ENCODE measurements at regions not wholly inside any gene's neighbourhood (a gene's known extent, or its start where the extent isn't known, plus 50 kb on each side); places are given as distances from the start of the nearest gene placed in this dataset.

GRCh38 chr4:92090887-92091286 is 212.9 kb upstream of the GRID2 start:
- CTCF ChIA-PET = no interaction called here
- no peak for DNase-seq
- Mint-ChIP-seq H3K4me1 (ENCODE audit: low read depth, unreplicated experiment) (no peaks in the 10 kb centered on the region), H3K27ac (ENCODE audit: unreplicated experiment) (no peak overlapping the region), H3K36me3 (ENCODE audit: insufficient read depth, unreplicated experiment) (no peaks in the 10 kb centered on the region), H3K9me3 (ENCODE audit: low read depth, unreplicated experiment) (peaks cover 2% of the 10 kb centered on the region), H3K4me3 (ENCODE audit: low read depth, unreplicated experiment) (no peak overlapping the region), H3K27me3 (ENCODE audit: unreplicated experiment) (no peaks in the 10 kb centered on the region)
- BruUV-seq (replicated peaks) = no TSS peak
- intact Hi-C loops (cut with micrococcal nuclease; ENCODE audit: unreplicated experiment) = no loop called here
- no peak for TF ChIP-seq CTCF (IDR thresholded peaks at IDR 0.05; ENCODE audit: unreplicated experiment)

- H3K9me3 Mint-ChIP-seq (ENCODE audit: low read depth, unreplicated experiment) = peaks cover 2% of the 10 kb centered on the region
- no peak for DNase-seq
- no peaks in the 10 kb centered on the region for H3K27me3 Mint-ChIP-seq (ENCODE audit: unreplicated experiment)
- CTCF ChIA-PET = no interaction called here
- no peak overlapping the region for H3K4me3 Mint-ChIP-seq (ENCODE audit: low read depth, unreplicated experiment)
- TF ChIP-seq CTCF (IDR thresholded peaks at IDR 0.05; ENCODE audit: unreplicated experiment) = no peak
- no peaks in the 10 kb centered on the region for H3K4me1 Mint-ChIP-seq (ENCODE audit: low read depth, unreplicated experiment)
- no peak overlapping the region for H3K27ac Mint-ChIP-seq (ENCODE audit: unreplicated experiment)
- no peaks in the 10 kb centered on the region for H3K36me3 Mint-ChIP-seq (ENCODE audit: insufficient read depth, unreplicated experiment)
- no TSS peak for BruUV-seq (replicated peaks)
- intact Hi-C loops (cut with micrococcal nuclease; ENCODE audit: unreplicated experiment) = no loop called here
Measured at GRCh38 chr4:92091335-92091734, 212.4 kb upstream of the GRID2 start.

GRCh38 chr4:92099861-92100260 is 203.9 kb upstream of the GRID2 start:
- no peaks in the 10 kb centered on the region for H3K36me3 Mint-ChIP-seq (ENCODE audit: insufficient read depth, unreplicated experiment)
- H3K27ac Mint-ChIP-seq (ENCODE audit: unreplicated experiment) = no peak overlapping the region
- H3K4me1 Mint-ChIP-seq (ENCODE audit: low read depth, unreplicated experiment) = peaks cover 20% of the 10 kb centered on the region
- intact Hi-C loops (cut with micrococcal nuclease; ENCODE audit: unreplicated experiment) = no loop called here
- TF ChIP-seq CTCF (IDR thresholded peaks at IDR 0.05; ENCODE audit: unreplicated experiment) = no peak
- DNase-seq = no peak
- no peaks in the 10 kb centered on the region for H3K27me3 Mint-ChIP-seq (ENCODE audit: unreplicated experiment)
- CTCF ChIA-PET = no interaction called here
- no peak overlapping the region for H3K4me3 Mint-ChIP-seq (ENCODE audit: low read depth, unreplicated experiment)
- no TSS peak for BruUV-seq (replicated peaks)
- H3K9me3 Mint-ChIP-seq (ENCODE audit: low read depth, unreplicated experiment) = peaks cover 2% of the 10 kb centered on the region

- H3K9me3 Mint-ChIP-seq (ENCODE audit: low read depth, unreplicated experiment) = peaks cover 2% of the 10 kb centered on the region
- H3K36me3 Mint-ChIP-seq (ENCODE audit: insufficient read depth, unreplicated experiment) = no peaks in the 10 kb centered on the region
- H3K27ac Mint-ChIP-seq (ENCODE audit: unreplicated experiment) = peak overlapping the region; percentile 73
- peaks cover 20% of the 10 kb centered on the region for H3K4me1 Mint-ChIP-seq (ENCODE audit: low read depth, unreplicated experiment)
- no TSS peak for BruUV-seq (replicated peaks)
- CTCF ChIA-PET = no interaction called here
- no peak overlapping the region for H3K4me3 Mint-ChIP-seq (ENCODE audit: low read depth, unreplicated experiment)
- intact Hi-C loops (cut with micrococcal nuclease; ENCODE audit: unreplicated experiment) = no loop called here
- no peak for TF ChIP-seq CTCF (IDR thresholded peaks at IDR 0.05; ENCODE audit: unreplicated experiment)
- no peak for DNase-seq
- H3K27me3 Mint-ChIP-seq (ENCODE audit: unreplicated experiment) = no peaks in the 10 kb centered on the region
Measured at GRCh38 chr4:92100975-92101374, 202.8 kb upstream of the GRID2 start.

GRCh38 chr4:92101737-92102172 is 202.0 kb upstream of the GRID2 start:
- CTCF ChIA-PET = no interaction called here
- peaks cover 2% of the 10 kb centered on the region for H3K9me3 Mint-ChIP-seq (ENCODE audit: low read depth, unreplicated experiment)
- no peaks in the 10 kb centered on the region for H3K36me3 Mint-ChIP-seq (ENCODE audit: insufficient read depth, unreplicated experiment)
- intact Hi-C loops (cut with micrococcal nuclease; ENCODE audit: unreplicated experiment) = no loop called here
- H3K27me3 Mint-ChIP-seq (ENCODE audit: unreplicated experiment) = no peaks in the 10 kb centered on the region
- H3K4me1 Mint-ChIP-seq (ENCODE audit: low read depth, unreplicated experiment) = peaks cover 20% of the 10 kb centered on the region
- no peak for TF ChIP-seq CTCF (IDR thresholded peaks at IDR 0.05; ENCODE audit: unreplicated experiment)
- peak overlapping the region; percentile 56 for H3K27ac Mint-ChIP-seq (ENCODE audit: unreplicated experiment)
- H3K4me3 Mint-ChIP-seq (ENCODE audit: low read depth, unreplicated experiment) = no peak overlapping the region
- DNase-seq = no peak
- BruUV-seq (replicated peaks) = no TSS peak

Measured in Calu3 (cell line).